A549 (cell line): ENCODE measurements at regions not wholly inside any gene's neighbourhood (a gene's known extent, or its start where the extent isn't known, plus 50 kb on each side); places are given as distances from the start of the nearest gene placed in this dataset.

ENCODE experiments used
- ATAC-seq, 2 experiments: fragments of 200-7000 bp in 1 of 2; fragments of >200 bp in 1 of 2; cut with Nextera tagmentation in 1 of 2; cut with Tn5 transposase in 1 of 2; 3 replicates each; pipeline versions ENCODE4 v1.8.0 to v1.9.1; 2018 to 2020; ENCODE audit warnings: mild to moderate bottlenecking in 1 of 2, moderate library complexity in 1 of 2
- CTCF ChIA-PET: fragments of 300-600 bp; sonication (Branson Sonifier 250); formaldehyde crosslinking; extraction: SDS; loops from one replicate; lab custom pipeline; 2021; ENCODE audit warnings: antibody characterized with exemption, inconsistent platforms; lab: Yijun Ruan, JAX
- POLR2A ChIA-PET: fragments of 350-600 bp; formaldehyde crosslinking; extraction: SDS; loops from one replicate; lab custom pipeline; 2021; ENCODE audit warnings: antibody characterized with exemption, inconsistent platforms; lab: Yijun Ruan, JAX
- DNase-seq, 2 experiments: peaks; one replicate each; pipeline versions ENCODE4 v3.0.0 to v3.0.0-alpha.2; 2011 to 2016; ENCODE audit warnings: low read depth in 1 of 2, low spot score in 1 of 2
- FAIRE-seq: peaks from 2 replicates; lab custom pipeline; 2011; peaks lifted over from hg19 to GRCh38; lab: Jason Lieb, UNC
- H3K27ac ChIP-seq, 2 experiments: fragments of >200 bp; sonication (Bioruptor Twin); formaldehyde crosslinking; 3 replicates each; pipeline ENCODE4 v1.5.1; 2016 to 2017
- H3K4me1 ChIP-seq: fragments of >200 bp; sonication (Bioruptor Twin); formaldehyde crosslinking; 3 replicates; pipeline ENCODE4 v1.6.1; 2016
- H3K4me2 ChIP-seq: fragments of >200 bp; sonication (Bioruptor Twin); formaldehyde crosslinking; 3 replicates; pipeline ENCODE4 v1.6.1; 2016
- H3K4me3 ChIP-seq: fragments of >200 bp; sonication (Bioruptor Twin); formaldehyde crosslinking; 3 replicates; pipeline ENCODE4 v1.5.1; 2016
- H3K9me3 ChIP-seq: fragments of >200 bp; sonication (Bioruptor Twin); formaldehyde crosslinking; 3 replicates; pipeline ENCODE4 v1.6.1; 2016
- ATOH8 ChIP-seq: fragments of 250-450 bp; sonication (Bioruptor Pico); IDR thresholded peaks from 2 replicates; pipeline ENCODE4 v1.5.0; 2020; ENCODE audit warnings: low read depth, mild to moderate bottlenecking, moderate library complexity
- BHLHE40 ChIP-seq: IDR thresholded peaks from 2 replicates; pipeline ENCODE4 v1.6.1; 2012; ENCODE audit warnings: low read depth, low read length, inconsistent platforms
- CBX2 ChIP-seq: fragments of 200-600 bp; sonication (generic); IDR thresholded peaks from 2 replicates; pipeline ENCODE4 v1.6.1; 2016; ENCODE audit warnings: low read depth, mild to moderate bottlenecking, borderline replicate concordance
- CBX8 ChIP-seq: fragments of 200-600 bp; sonication (generic); IDR thresholded peaks from 2 replicates; pipeline ENCODE4 v1.6.1; 2016
- CHD4 ChIP-seq: fragments of 200-600 bp; sonication (generic); IDR thresholded peaks from 2 replicates; pipeline ENCODE4 v1.6.1; 2016; ENCODE audit warnings: antibody characterized with exemption, mild to moderate bottlenecking, borderline replicate concordance
- CTCF ChIP-seq: fragments of >200 bp; sonication (Bioruptor Twin); formaldehyde crosslinking; IDR thresholded peaks from 3 replicates; pipeline ENCODE4 v1.5.1; 2016
- EHMT2 ChIP-seq: fragments of 200-600 bp; sonication (generic); IDR thresholded peaks from 2 replicates; pipeline ENCODE4 v1.6.1; 2016; ENCODE audit warnings: antibody characterized with exemption, low read depth, mild to moderate bottlenecking, moderate library complexity
- ELK1 ChIP-seq: fragments of 150-350 bp; IDR thresholded peaks from 2 replicates; pipeline ENCODE4 v1.6.1; 2014; ENCODE audit warnings: low read depth, mild to moderate bottlenecking, low read length
- EP300 ChIP-seq, 2 experiments: fragments of >200 bp; sonication (Bioruptor Twin); formaldehyde crosslinking; IDR thresholded peaks; 2 replicates in 1 of 2; 3 replicates in 1 of 2; pipeline ENCODE4 v1.6.1; 2016 to 2017
- ESRRA ChIP-seq: fragments of 150-350 bp; IDR thresholded peaks from 2 replicates; pipeline ENCODE4 v1.6.1; 2014; ENCODE audit warnings: mild to moderate bottlenecking, low read length, borderline replicate concordance
- FOSL2 ChIP-seq, 2 experiments: fragments of 450-650 bp in 1 of 2; fragments of >200 bp in 1 of 2; sonication (Bioruptor Twin) in 1 of 2; formaldehyde crosslinking; IDR thresholded peaks; 2 replicates each; pipeline versions ENCODE4 v1.5.0 to v1.6.1; 2016 to 2020; ENCODE audit warnings: mild to moderate bottlenecking in 1 of 2, moderate library complexity in 1 of 2
- FOXS1 ChIP-seq: fragments of 250-450 bp; sonication (Bioruptor Pico); IDR thresholded peaks from 2 replicates; pipeline ENCODE4 v1.5.0; 2020; ENCODE audit warnings: mild to moderate bottlenecking, moderate library complexity
- GATA3 ChIP-seq: IDR thresholded peaks from 2 replicates; pipeline ENCODE4 v1.6.1; 2012; ENCODE audit warnings: borderline replicate concordance
- HDAC2 ChIP-seq: fragments of 200-600 bp; sonication (generic); IDR thresholded peaks from 2 replicates; pipeline ENCODE4 v1.6.1; 2016
- HEYL ChIP-seq: fragments of 250-450 bp; sonication (Bioruptor Pico); IDR thresholded peaks from 2 replicates; pipeline ENCODE4 v1.8.0; 2021; ENCODE audit warnings: mild to moderate bottlenecking, moderate library complexity
- HMGXB4 ChIP-seq: fragments of 250-450 bp; sonication (Bioruptor Pico); IDR thresholded peaks from 2 replicates; pipeline ENCODE4 v1.5.0; 2021; ENCODE audit warnings: mild to moderate bottlenecking, moderate library complexity, borderline replicate concordance
- HOXA7 ChIP-seq: fragments of 250-450 bp; sonication (Bioruptor Pico); IDR thresholded peaks from 2 replicates; pipeline ENCODE4 v1.5.0; 2020; ENCODE audit warnings: mild to moderate bottlenecking, moderate library complexity
- HOXB5 ChIP-seq: fragments of 250-450 bp; sonication (Bioruptor Pico); IDR thresholded peaks from 2 replicates; pipeline ENCODE4 v1.5.0; 2020; ENCODE audit warnings: mild to moderate bottlenecking, moderate library complexity
- JUNB ChIP-seq: fragments of >200 bp; sonication (Bioruptor Twin); formaldehyde crosslinking; IDR thresholded peaks from 2 replicates; pipeline ENCODE4 v1.6.1; 2016
- KDM5A ChIP-seq: fragments of 200-600 bp; sonication (generic); IDR thresholded peaks from 2 replicates; pipeline ENCODE4 v1.6.1; 2016; ENCODE audit warnings: antibody characterized with exemption, mild to moderate bottlenecking
- MAX ChIP-seq: IDR thresholded peaks from 2 replicates; pipeline ENCODE4 v1.6.1; 2012
- MAZ ChIP-seq: fragments of 150-350 bp; IDR thresholded peaks from 2 replicates; pipeline ENCODE4 v1.6.1; 2014; ENCODE audit warnings: antibody characterized with exemption, low read depth, low read length, borderline replicate concordance
- PBX3 ChIP-seq: IDR thresholded peaks from 2 replicates; pipeline ENCODE4 v1.6.1; 2012
- PHF8 ChIP-seq: fragments of 200-600 bp; sonication (generic); IDR thresholded peaks from 2 replicates; pipeline ENCODE4 v1.6.1; 2016; ENCODE audit warnings: low read depth, mild to moderate bottlenecking, antibody characterized with exemption, moderate library complexity, borderline replicate concordance
- RAD21 ChIP-seq, 2 experiments: fragments of >200 bp in 1 of 2; sonication (Bioruptor Twin) in 1 of 2; formaldehyde crosslinking in 1 of 2; IDR thresholded peaks in 1 of 2; conservative IDR thresholded peaks in 1 of 2; 2 replicates in 1 of 2; 3 replicates in 1 of 2; pipeline ENCODE4 v1.6.1; 2012 to 2018; ENCODE audit warnings: inconsistent platforms in 1 of 2
- RCOR1 ChIP-seq: fragments of 150-350 bp; IDR thresholded peaks from 2 replicates; pipeline ENCODE4 v1.6.1; 2014; ENCODE audit warnings: antibody characterized with exemption, low read length, low read depth
- RNF2 ChIP-seq: fragments of 200-600 bp; sonication (generic); IDR thresholded peaks from 2 replicates; pipeline ENCODE4 v1.6.1; 2016; ENCODE audit warnings: low read depth, mild to moderate bottlenecking, antibody characterized with exemption, moderate library complexity, borderline replicate concordance
- TP53 ChIP-seq: fragments of 250-450 bp; sonication (Bioruptor Pico); IDR thresholded peaks from 2 replicates; pipeline ENCODE4 v1.5.0; 2021; ENCODE audit warnings: mild to moderate bottlenecking, moderate library complexity
- ZSCAN20 ChIP-seq: fragments of 250-450 bp; sonication (Bioruptor Pico); IDR thresholded peaks from 2 replicates; pipeline ENCODE4 v1.8.0; 2022; ENCODE audit warnings: mild to moderate bottlenecking, moderate library complexity
- WGBS: methylation state at CpG from one replicate; pipeline ENCODE4 v1.1.6; 2017; ENCODE audit errors: missing lambda C conversion rate; 5-methylcytosine and 5-hydroxymethylcytosine counted together

GRCh38 chr10:78658645-78659597, 409.8 kb upstream of the ZMIZ1 start:
- H3K9me3 ChIP-seq, result peaks cover 2% of the 10 kb centered on the region; the same call in 1 of the 3 replicates
- no peak for ATAC-seq
- H3K4me3 ChIP-seq, result no peak overlapping the region
- POLR2A ChIA-PET, result no interaction called here
- no peak overlapping the region for H3K4me2 ChIP-seq
- no peak overlapping the region for H3K27ac ChIP-seq
- H3K4me1 ChIP-seq, result no peaks in the 10 kb centered on the region
- TF ChIP-seq PHF8 (no peak), ZSCAN20 (no peak), HOXA7 (no peak), FOSL2 (IDR thresholded peaks at IDR 0.05) (no peak), FOSL2 (CRISPR knock-in tag; IDR thresholded peaks at IDR 0.05) (no peak), EP300 (IDR thresholded peaks at IDR 0.05) (no peak), CTCF (no peak), BHLHE40 (no peak), RNF2 (no peak), ELK1 (no peak), ATOH8 (CRISPR knock-in tag) (no peak), ESRRA (no peak), JUNB (no peak), HEYL (no peak), CBX2 (no peak), HMGXB4 (CRISPR knock-in tag) (no peak), GATA3 (no peak), RCOR1 (no peak), KDM5A (no peak)
- DNase-seq, result no peak
- no peak for FAIRE-seq
- CTCF ChIA-PET, result interaction anchor here (0.5 to 1.6 kb wide), 20 partner anchors 8 to 612 kb away, joined by 3 to 11 read pairs (median 4); no protein-coding TSS in a partner anchor
- WGBS, result 69% methylated on average over 8 of the region's 8 CpGs

GRCh38 chr10:78659598-78659967, 409.2 kb upstream of the ZMIZ1 start:
- Histone ChIP-seq H3K27ac (no peak overlapping the region), H3K4me1 (no peaks in the 10 kb centered on the region), H3K9me3 (peaks cover 9% of the 10 kb centered on the region), H3K4me3 (no peak overlapping the region), H3K4me2 (no peak overlapping the region)
- no peak for FAIRE-seq
- no peak for ATAC-seq
- ChIA-PET POLR2A (no interaction called here), CTCF (interaction anchor here (0.5 to 1.6 kb wide), 4 partner anchors 9 to 501 kb away, joined by 3 to 5 read pairs (median 4); no protein-coding TSS in a partner anchor)
- no peak for DNase-seq
- TF ChIP-seq CHD4, result no peak
- TF ChIP-seq MAX, result no peak
- TF ChIP-seq MAZ, result no peak
- no peak for TF ChIP-seq EHMT2
- no peak for TF ChIP-seq CBX8
- TF ChIP-seq PBX3, result no peak
- no peak for TF ChIP-seq ATOH8 (CRISPR knock-in tag)
- no peak for TF ChIP-seq TP53
- no peak for TF ChIP-seq HDAC2
- no peak for TF ChIP-seq HOXA7
- TF ChIP-seq RAD21 (conservative IDR thresholded peaks at IDR 0.05 in 1 of 2, IDR thresholded peaks at IDR 0.05 in 1 of 2), result no peak
- no peak for TF ChIP-seq RNF2
- no peak for TF ChIP-seq HOXB5 (CRISPR knock-in tag)
- no peak for TF ChIP-seq RCOR1
- no peak for TF ChIP-seq FOXS1 (CRISPR knock-in tag)
